SK-N-SH (cell line): ENCODE measurements at regions not wholly inside any gene's neighbourhood (a gene's known extent, or its start where the extent isn't known, plus 50 kb on each side); places are given as distances from the start of the nearest gene placed in this dataset.

Experiments used
- CTCF ChIA-PET: fragments of 300-600, 350-600 bp; formaldehyde crosslinking; extraction: SDS; loops from one replicate; lab custom pipeline; 2021; lab: Yijun Ruan, JAX
- POLR2A ChIA-PET: fragments of 350-600 bp; sonication (Branson Sonifier 250); formaldehyde crosslinking; extraction: SDS; loops from one replicate; lab custom pipeline; 2020; ENCODE audit warnings: antibody characterized with exemption, inconsistent platforms; lab: Yijun Ruan, JAX
- DNase-seq: peaks from one replicate; pipeline ENCODE4 v3.0.0; 2012
- H2AFZ ChIP-seq: fragments of 200-600 bp; sonication (generic); 2 replicates; pipeline ENCODE4 v1.8.1; 2016; ENCODE audit warnings: antibody characterized with exemption, mild to moderate bottlenecking, low read depth
- H3F3A ChIP-seq: fragments of 200-600 bp; sonication (generic); replicated peaks from 2 replicates; pipeline ENCODE3; 2016; ENCODE audit warnings: antibody characterized with exemption, mild to moderate bottlenecking; ENCODE audit not compliant: insufficient read depth
- H3K27ac ChIP-seq, 2 experiments: fragments of 200-500 bp in 1 of 2; fragments of 200-600 bp in 1 of 2; sonication (Bioruptor generic) in 1 of 2; sonication (generic), shearing (Covaris generic) in 1 of 2; 2 replicates each; pipeline versions ENCODE4 v1.5.1 to v1.6.1; 2014 to 2016; ENCODE audit warnings: low read depth in 2 of 2, inconsistent platforms in 1 of 2, low read length in 1 of 2, mild to moderate bottlenecking in 1 of 2, mixed read lengths in 1 of 2
- H3K27me3 ChIP-seq: fragments of 200-600 bp; sonication (generic), shearing (Covaris generic); 2 replicates; pipeline ENCODE4 v1.6.1; 2016; ENCODE audit warnings: mixed run types; ENCODE audit not compliant: insufficient read depth
- H3K36me3 ChIP-seq, 2 experiments: fragments of 200-500 bp in 1 of 2; fragments of 200-600 bp in 1 of 2; sonication (Bioruptor generic) in 1 of 2; sonication (generic) in 1 of 2; replicated peaks in 1 of 2; 2 replicates each; pipeline versions ENCODE3 to v1.5.1; 2014 to 2016; ENCODE audit warnings: low read length in 1 of 2, mild to moderate bottlenecking in 1 of 2; ENCODE audit not compliant: insufficient read depth in 2 of 2, control insufficient read depth in 1 of 2
- H3K4me1 ChIP-seq, 2 experiments: fragments of 200-500 bp in 1 of 2; fragments of 200-600 bp in 1 of 2; sonication (Bioruptor generic) in 1 of 2; sonication (generic), shearing (Covaris generic) in 1 of 2; 2 replicates each; pipeline versions ENCODE4 v1.5.1 to v1.6.1; 2014 to 2016; ENCODE audit warnings: low read depth in 1 of 2, low read length in 1 of 2, mixed run types in 1 of 2; ENCODE audit not compliant: insufficient read depth in 2 of 2, control insufficient read depth in 1 of 2
- H3K4me2 ChIP-seq: fragments of 200-600 bp; sonication (generic), shearing (Covaris generic); 2 replicates; pipeline ENCODE4 v1.6.1; 2017; ENCODE audit warnings: mixed run types
- H3K4me3 ChIP-seq, 2 experiments: fragments of 200-500 bp in 1 of 2; fragments of 200-600 bp in 1 of 2; sonication (Bioruptor generic) in 1 of 2; sonication (generic), shearing (Covaris generic) in 1 of 2; 2 replicates each; pipeline versions ENCODE4 v1.5.1 to v1.8.1; 2014 to 2016; ENCODE audit warnings: low read depth in 2 of 2, inconsistent platforms in 1 of 2, low read length in 1 of 2, mild to moderate bottlenecking in 1 of 2, mixed read lengths in 1 of 2, moderate library complexity in 1 of 2
- H3K79me2 ChIP-seq: fragments of 200-600 bp; sonication (generic); 2 replicates; pipeline ENCODE4 v1.8.1; 2017; ENCODE audit warnings: mild to moderate bottlenecking; ENCODE audit not compliant: insufficient read depth
- H3K9ac ChIP-seq: fragments of 200-600 bp; sonication (generic); 2 replicates; pipeline ENCODE4 v1.6.1; 2017; ENCODE audit warnings: mixed run types
- H3K9me2 ChIP-seq: fragments of 200-600 bp; sonication (generic); 2 replicates; pipeline ENCODE4 v1.6.1; 2017; ENCODE audit warnings: mixed run types
- H3K9me3 ChIP-seq: fragments of 200-600 bp; sonication (generic); 2 replicates; pipeline ENCODE4 v1.6.1; 2017; ENCODE audit warnings: mixed run types, mild to moderate bottlenecking, moderate library complexity
- H4K20me1 ChIP-seq: fragments of 200-600 bp; sonication (generic); 2 replicates; pipeline ENCODE4 v1.6.1; 2017; ENCODE audit warnings: mild to moderate bottlenecking, mixed run types; ENCODE audit not compliant: insufficient read depth
- CHD2 ChIP-seq: fragments of 150-350 bp; IDR thresholded peaks from 2 replicates; pipeline ENCODE4 v1.6.1; 2018; ENCODE audit warnings: low read length; ENCODE audit not compliant: partially characterized antibody
- ELF1 ChIP-seq: IDR thresholded peaks from 2 replicates; pipeline ENCODE4 v1.4.0; 2012
- EP300 ChIP-seq, 2 experiments: IDR thresholded peaks; 2 replicates each; pipeline versions ENCODE4 v1.4.0 to v1.6.1; 2012; ENCODE audit warnings: borderline replicate concordance in 1 of 2, low read depth in 1 of 2, low read length in 1 of 2
- EZH2phosphoT487 ChIP-seq: fragments of 200-600 bp; sonication (generic); IDR thresholded peaks from 2 replicates; pipeline ENCODE4 v1.6.1; 2017; ENCODE audit warnings: low read depth, mixed run types, mild to moderate bottlenecking, antibody characterized with exemption, moderate library complexity, borderline replicate concordance
- FOSL2 ChIP-seq: IDR thresholded peaks from 2 replicates; pipeline ENCODE4 v1.4.0; 2012; ENCODE audit warnings: low read depth, mild to moderate bottlenecking, moderate library complexity, borderline replicate concordance
- FOXM1 ChIP-seq: IDR thresholded peaks from 2 replicates; pipeline ENCODE4 v1.4.0; 2012; ENCODE audit warnings: low read depth, mild to moderate bottlenecking
- GABPA ChIP-seq: IDR thresholded peaks from 2 replicates; pipeline ENCODE4 v1.4.0; 2012; ENCODE audit warnings: low read depth, mild to moderate bottlenecking
- GATA2 ChIP-seq: sonication (generic); formaldehyde crosslinking; IDR thresholded peaks from 2 replicates; pipeline ENCODE4 v1.5.0; 2020; ENCODE audit warnings: mild to moderate bottlenecking, missing genetic modification reagents
- JUND ChIP-seq: IDR thresholded peaks from 2 replicates; pipeline ENCODE4 v1.4.0; 2012
- MEF2A ChIP-seq: IDR thresholded peaks from 2 replicates; pipeline ENCODE4 v1.4.0; 2012; ENCODE audit warnings: low read depth, borderline replicate concordance
- MXI1 ChIP-seq: IDR thresholded peaks from 2 replicates; pipeline ENCODE4 v1.6.1; 2012; ENCODE audit warnings: mild to moderate bottlenecking, low read depth, low read length, improper control_type of control experiment
- NFIC ChIP-seq: IDR thresholded peaks from 2 replicates; pipeline ENCODE4 v1.4.0; 2012; ENCODE audit warnings: borderline replicate concordance
- NRF1 ChIP-seq: IDR thresholded peaks from 2 replicates; pipeline ENCODE4 v1.6.1; 2012; ENCODE audit warnings: low read depth, mild to moderate bottlenecking, low read length
- POLR2AphosphoS5 ChIP-seq: IDR thresholded peaks from 2 replicates; pipeline ENCODE4 v1.6.1; 2012; ENCODE audit warnings: low read depth, low read length
- RAD21 ChIP-seq: IDR thresholded peaks from 2 replicates; pipeline ENCODE4 v1.6.1; 2012; ENCODE audit warnings: mild to moderate bottlenecking, low read length
- RXRA ChIP-seq: IDR thresholded peaks from 2 replicates; pipeline ENCODE4 v1.4.0; 2012; ENCODE audit warnings: low read depth, mild to moderate bottlenecking, borderline replicate concordance
- SIN3A ChIP-seq: IDR thresholded peaks from 2 replicates; pipeline ENCODE4 v1.6.1; 2012; ENCODE audit warnings: low read depth, mild to moderate bottlenecking, low read length, moderate library complexity, borderline replicate concordance
- SMC3 ChIP-seq: IDR thresholded peaks from 2 replicates; pipeline ENCODE4 v1.6.1; 2012; ENCODE audit warnings: low read depth, low read length, improper control_type of control experiment
- TAF1 ChIP-seq: IDR thresholded peaks from 2 replicates; pipeline ENCODE4 v1.6.1; 2012; ENCODE audit warnings: low read depth, mild to moderate bottlenecking, low read length, moderate library complexity, borderline replicate concordance
- TCF12 ChIP-seq: IDR thresholded peaks from 2 replicates; pipeline ENCODE4 v1.4.0; 2012
- TEAD4 ChIP-seq: IDR thresholded peaks from 2 replicates; pipeline ENCODE4 v1.4.0; 2012; ENCODE audit warnings: mild to moderate bottlenecking, borderline replicate concordance; ENCODE audit not compliant: insufficient read depth
- WGBS: methylation state at CpG from one replicate; pipeline ENCODE4 v1.1.6; 2017; ENCODE audit warnings: low lambda C conversion rate; 5-methylcytosine and 5-hydroxymethylcytosine counted together
- TF ChIP-seq, protein P1 (sequence below): IDR thresholded peaks from 2 replicates; pipeline ENCODE4 v1.4.0; 2012; ENCODE audit warnings: low read depth, borderline replicate concordance
- TF ChIP-seq, protein P2 (sequence below): IDR thresholded peaks from 2 replicates; pipeline ENCODE4 v1.6.1; 2012; ENCODE audit warnings: mild to moderate bottlenecking, low read depth, low read length, moderate library complexity

DNA sequence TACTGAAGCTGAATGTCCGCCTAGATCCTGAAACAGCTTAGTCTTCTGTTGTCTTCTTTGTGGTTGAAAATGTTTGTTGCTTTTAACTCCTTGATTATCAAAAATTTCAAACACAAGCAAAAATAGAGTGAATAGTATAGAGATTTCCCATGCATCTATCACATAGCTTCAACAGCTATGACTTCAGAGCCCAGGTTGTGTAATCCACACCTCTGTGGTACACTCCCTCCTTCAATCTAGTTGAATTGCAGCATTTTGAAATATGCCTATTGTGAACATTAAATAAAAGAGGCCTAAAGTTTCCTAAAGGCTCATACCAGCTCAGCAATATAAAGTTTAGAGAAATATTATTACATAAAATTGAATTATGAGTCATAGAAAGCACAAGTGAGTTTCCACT is 204.7 kb upstream of the HDAC9 start (continued):
- TF ChIP-seq, protein P1, sequence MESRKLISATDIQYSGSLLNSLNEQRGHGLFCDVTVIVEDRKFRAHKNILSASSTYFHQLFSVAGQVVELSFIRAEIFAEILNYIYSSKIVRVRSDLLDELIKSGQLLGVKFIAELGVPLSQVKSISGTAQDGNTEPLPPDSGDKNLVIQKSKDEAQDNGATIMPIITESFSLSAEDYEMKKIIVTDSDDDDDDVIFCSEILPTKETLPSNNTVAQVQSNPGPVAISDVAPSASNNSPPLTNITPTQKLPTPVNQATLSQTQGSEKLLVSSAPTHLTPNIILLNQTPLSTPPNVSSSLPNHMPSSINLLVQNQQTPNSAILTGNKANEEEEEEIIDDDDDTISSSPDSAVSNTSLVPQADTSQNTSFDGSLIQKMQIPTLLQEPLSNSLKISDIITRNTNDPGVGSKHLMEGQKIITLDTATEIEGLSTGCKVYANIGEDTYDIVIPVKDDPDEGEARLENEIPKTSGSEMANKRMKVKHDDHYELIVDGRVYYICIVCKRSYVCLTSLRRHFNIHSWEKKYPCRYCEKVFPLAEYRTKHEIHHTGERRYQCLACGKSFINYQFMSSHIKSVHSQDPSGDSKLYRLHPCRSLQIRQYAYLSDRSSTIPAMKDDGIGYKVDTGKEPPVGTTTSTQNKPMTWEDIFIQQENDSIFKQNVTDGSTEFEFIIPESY = no peak
- no peak for TF ChIP-seq EP300 (IDR thresholded peaks at IDR 0.05; ENCODE audit: borderline replicate concordance in 1 of 2, low read depth in 1 of 2, low read length in 1 of 2)

GRCh38 chr7:18292584-18292983 is 203.0 kb upstream of the HDAC9 start:
- POLR2A ChIA-PET = no interaction called here
- DNase-seq = no peak
- Histone ChIP-seq H4K20me1 (no peaks in the 10 kb centered on the region), H3K4me3 (no peak overlapping the region), H3K9ac (no peak overlapping the region), H3K9me3 (no peaks in the 10 kb centered on the region), H3K4me1 (peaks cover 0 to under 1% of the 10 kb centered on the region in 2 experiments; a peak in 1 of 4 replicates), H3K36me3 (no peaks in the 10 kb centered on the region), H2AFZ (no peak overlapping the region), H3K27me3 (peaks cover 4% of the 10 kb centered on the region; the same call in 1 of the 2 replicates), H3K27ac (no peak overlapping the region), H3K79me2 (no peaks in the 10 kb centered on the region), H3K9me2 (no peaks in the 10 kb centered on the region), H3K4me2 (no peak overlapping the region), H3F3A (no peaks in the 10 kb centered on the region)
- CTCF ChIA-PET = interaction anchor here (0.7 to 2.2 kb wide), 3 partner anchors 42 to 523 kb away, joined by 3 to 8 read pairs (median 3); no protein-coding TSS in a partner anchor
- WGBS = 18% methylated on average over 2 of the region's 2 CpGs
- TF ChIP-seq JUND = no peak
- no peak for TF ChIP-seq EP300 (IDR thresholded peaks at IDR 0.05; ENCODE audit: borderline replicate concordance in 1 of 2, low read depth in 1 of 2, low read length in 1 of 2)
- no peak for TF ChIP-seq FOXM1
- TF ChIP-seq TCF12 = no peak
- no peak for TF ChIP-seq GATA2 (CRISPR knock-in tag)
- TF ChIP-seq ELF1 = no peak
- TF ChIP-seq TEAD4 = no peak
- no peak for TF ChIP-seq NRF1

GRCh38 chr7:18293759-18294158 is 201.8 kb upstream of the HDAC9 start:
- POLR2A ChIA-PET = no interaction called here
- no peak for DNase-seq
- H3K36me3 ChIP-seq = no peaks in the 10 kb centered on the region
- H2AFZ ChIP-seq = no peak overlapping the region
- no peak overlapping the region for H3K9ac ChIP-seq
- no peaks in the 10 kb centered on the region for H3K4me1 ChIP-seq
- H3K4me3 ChIP-seq = no peak overlapping the region
- H3K27me3 ChIP-seq = 0 out of 2 replicates have a peak, but pooled peaks cover 4% of the 10 kb centered on the region
- CTCF ChIA-PET = interaction anchor here (2.2 kb wide), 1 partner anchor 524 kb away, joined by 8 read pairs; no protein-coding TSS in a partner anchor
- H3K9me3 ChIP-seq = no peaks in the 10 kb centered on the region
- H3K4me2 ChIP-seq = no peak overlapping the region
- H3K79me2 ChIP-seq = no peaks in the 10 kb centered on the region
- no peaks in the 10 kb centered on the region for H4K20me1 ChIP-seq
- no peak overlapping the region for H3K27ac ChIP-seq
- H3K9me2 ChIP-seq = no peaks in the 10 kb centered on the region
- WGBS = 11% methylated on average over 2 of the region's 2 CpGs
- no peaks in the 10 kb centered on the region for H3F3A ChIP-seq
- no peak for TF ChIP-seq MXI1
- TF ChIP-seq MEF2A = no peak
- no peak for TF ChIP-seq NFIC
- no peak for TF ChIP-seq POLR2AphosphoS5
- no peak for TF ChIP-seq NRF1
- no peak for TF ChIP-seq FOXM1
- TF ChIP-seq TAF1 = no peak
- no peak for TF ChIP-seq FOSL2
- TF ChIP-seq, protein P2, sequence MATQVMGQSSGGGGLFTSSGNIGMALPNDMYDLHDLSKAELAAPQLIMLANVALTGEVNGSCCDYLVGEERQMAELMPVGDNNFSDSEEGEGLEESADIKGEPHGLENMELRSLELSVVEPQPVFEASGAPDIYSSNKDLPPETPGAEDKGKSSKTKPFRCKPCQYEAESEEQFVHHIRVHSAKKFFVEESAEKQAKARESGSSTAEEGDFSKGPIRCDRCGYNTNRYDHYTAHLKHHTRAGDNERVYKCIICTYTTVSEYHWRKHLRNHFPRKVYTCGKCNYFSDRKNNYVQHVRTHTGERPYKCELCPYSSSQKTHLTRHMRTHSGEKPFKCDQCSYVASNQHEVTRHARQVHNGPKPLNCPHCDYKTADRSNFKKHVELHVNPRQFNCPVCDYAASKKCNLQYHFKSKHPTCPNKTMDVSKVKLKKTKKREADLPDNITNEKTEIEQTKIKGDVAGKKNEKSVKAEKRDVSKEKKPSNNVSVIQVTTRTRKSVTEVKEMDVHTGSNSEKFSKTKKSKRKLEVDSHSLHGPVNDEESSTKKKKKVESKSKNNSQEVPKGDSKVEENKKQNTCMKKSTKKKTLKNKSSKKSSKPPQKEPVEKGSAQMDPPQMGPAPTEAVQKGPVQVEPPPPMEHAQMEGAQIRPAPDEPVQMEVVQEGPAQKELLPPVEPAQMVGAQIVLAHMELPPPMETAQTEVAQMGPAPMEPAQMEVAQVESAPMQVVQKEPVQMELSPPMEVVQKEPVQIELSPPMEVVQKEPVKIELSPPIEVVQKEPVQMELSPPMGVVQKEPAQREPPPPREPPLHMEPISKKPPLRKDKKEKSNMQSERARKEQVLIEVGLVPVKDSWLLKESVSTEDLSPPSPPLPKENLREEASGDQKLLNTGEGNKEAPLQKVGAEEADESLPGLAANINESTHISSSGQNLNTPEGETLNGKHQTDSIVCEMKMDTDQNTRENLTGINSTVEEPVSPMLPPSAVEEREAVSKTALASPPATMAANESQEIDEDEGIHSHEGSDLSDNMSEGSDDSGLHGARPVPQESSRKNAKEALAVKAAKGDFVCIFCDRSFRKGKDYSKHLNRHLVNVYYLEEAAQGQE = no peak
- no peak for TF ChIP-seq EZH2phosphoT487
- no peak for TF ChIP-seq JUND
- TF ChIP-seq SMC3 = no peak
- no peak for TF ChIP-seq GABPA
- TF ChIP-seq RXRA = no peak
- TF ChIP-seq SIN3A = no peak
- TF ChIP-seq CHD2 = no peak
- TF ChIP-seq RAD21 = no peak
